Suprapubic skin (tissue), 4 donors: ENCODE measurements at regions not wholly inside any gene's neighbourhood (a gene's known extent, or its start where the extent isn't known, plus 50 kb on each side); places are given as distances from the start of the nearest gene placed in this dataset.
"Not testable (repeated sequence)": the region's sequence is repeated elsewhere in the genome, so short reads cannot be mapped to it uniquely, and the experiment has no call there.

Experiments used
- DNase-seq, 2 donors: peaks; one replicate each; pipeline ENCODE4 v3.0.0-alpha.2; 2019; ENCODE audit warnings: low spot score in 2 of 2
- H3K27ac ChIP-seq: fragments of 200-600 bp; sonication (generic); one replicate; pipeline ENCODE4 v1.5.1; 2019
- H3K27me3 ChIP-seq: fragments of 200-600 bp; sonication (generic); one replicate; pipeline ENCODE4 v1.5.1; 2019
- H3K36me3 ChIP-seq: fragments of 200-600 bp; sonication (generic); one replicate; pipeline ENCODE4 v1.5.1; 2019
- H3K4me1 ChIP-seq: fragments of 200-600 bp; sonication (generic); one replicate; pipeline ENCODE4 v1.5.1; 2019
- H3K4me3 ChIP-seq: fragments of 200-600 bp; sonication (generic); one replicate; pipeline ENCODE4 v1.5.1; 2019; ENCODE audit warnings: mild to moderate bottlenecking
- H3K9me3 ChIP-seq: fragments of 200-600 bp; sonication (generic); one replicate; pipeline ENCODE4 v1.5.1; 2019
- CTCF ChIP-seq, 2 donors: fragments of 200-600 bp in 1 of 2; fragments of 450-650 bp in 1 of 2; sonication (generic) in 1 of 2; IDR thresholded peaks; one replicate each; pipeline ENCODE4 v1.5.1; 2016 to 2019; ENCODE audit warnings: antibody characterized with exemption in 2 of 2, mild to moderate bottlenecking in 1 of 2, moderate library complexity in 1 of 2
- EP300 ChIP-seq: sonication (generic); formaldehyde crosslinking; IDR thresholded peaks from one replicate; pipeline ENCODE4 v1.6.1; 2017; ENCODE audit warnings: antibody characterized with exemption
- POLR2A ChIP-seq, 2 donors: fragments of 450-650 bp; IDR thresholded peaks; one replicate each; pipeline ENCODE4 v1.6.1; 2017; ENCODE audit warnings: antibody characterized with exemption in 2 of 2, mild to moderate bottlenecking in 2 of 2, moderate library complexity in 2 of 2
- POLR2AphosphoS5 ChIP-seq, 3 donors: sonication (generic); formaldehyde crosslinking; IDR thresholded peaks; one replicate each; pipeline ENCODE4 v1.6.1; 2017; ENCODE audit warnings: antibody characterized with exemption in 3 of 3
- WGBS: methylation state at CpG from one replicate; pipeline ENCODE4 v1.1.5; 2018; 5-methylcytosine and 5-hydroxymethylcytosine counted together

GRCh38 chr2:8600456-8600855 lies 81.4 kb upstream of the ID2 start:
- Histone ChIP-seq H3K4me3 (no peak overlapping the region), H3K27me3 (no peaks in the 10 kb centered on the region), H3K4me1 (no peaks in the 10 kb centered on the region), H3K9me3 (no peaks in the 10 kb centered on the region), H3K36me3 (no peaks in the 10 kb centered on the region), H3K27ac (no peak overlapping the region)
- peak; percentile 48 to 68 for DNase-seq
- TF ChIP-seq POLR2A (IDR thresholded peaks at IDR 0.05) (no peak), CTCF (IDR thresholded peaks at IDR 0.05) (no peak), EP300 (no peak), POLR2AphosphoS5 (IDR thresholded peaks at IDR 0.05) (no peak)
- 96% methylated on average over 14 of the region's 14 CpGs for WGBS

GRCh38 chr2:8602809-8603208 lies 79.0 kb upstream of the ID2 start:
- no peak for DNase-seq
- WGBS: 64% methylated on average over 3 of the region's 3 CpGs
- Histone ChIP-seq H3K27ac (no peak overlapping the region), H3K36me3 (no peaks in the 10 kb centered on the region), H3K27me3 (no peaks in the 10 kb centered on the region), H3K9me3 (no peaks in the 10 kb centered on the region), H3K4me1 (peaks cover 3% of the 10 kb centered on the region), H3K4me3 (no peak overlapping the region)
- TF ChIP-seq CTCF (IDR thresholded peaks at IDR 0.05) (no peak), POLR2AphosphoS5 (IDR thresholded peaks at IDR 0.05) (no peak), POLR2A (IDR thresholded peaks at IDR 0.05) (no peak), EP300 (no peak)

- H3K9me3 ChIP-seq, H3K4me1 ChIP-seq, H3K4me3 ChIP-seq, H3K36me3 ChIP-seq, H3K27me3 ChIP-seq, H3K27ac ChIP-seq: not testable (repeated sequence)
- DNase-seq: peak; percentile 13 to 16
- 67% methylated on average over 4 of the region's 4 CpGs for WGBS
Observed at GRCh38 chr2:8603356-8603755, 78.5 kb upstream of the ID2 start.

GRCh38 chr2:8604262-8604661 lies 77.6 kb upstream of the ID2 start:
- H3K27ac ChIP-seq: no peak overlapping the region
- peaks cover 3% of the 10 kb centered on the region for H3K4me1 ChIP-seq
- H3K36me3 ChIP-seq: no peaks in the 10 kb centered on the region
- WGBS: 82% methylated on average over 2 of the region's 2 CpGs
- no peak for DNase-seq
- H3K27me3 ChIP-seq: no peaks in the 10 kb centered on the region
- H3K9me3 ChIP-seq: no peaks in the 10 kb centered on the region
- no peak for TF ChIP-seq CTCF (IDR thresholded peaks at IDR 0.05)
- TF ChIP-seq POLR2A (IDR thresholded peaks at IDR 0.05): no peak
- TF ChIP-seq EP300: no peak
- TF ChIP-seq POLR2AphosphoS5 (IDR thresholded peaks at IDR 0.05): no peak
- H3K4me3 ChIP-seq: no peak overlapping the region

- Histone ChIP-seq H3K4me3 (no peak overlapping the region), H3K27ac (no peak overlapping the region), H3K4me1 (peaks cover 3% of the 10 kb centered on the region), H3K9me3 (no peaks in the 10 kb centered on the region), H3K27me3 (no peaks in the 10 kb centered on the region), H3K36me3 (no peaks in the 10 kb centered on the region)
- WGBS: 82% methylated on average over 8 of the region's 8 CpGs
- DNase-seq: peak in 1 of 2 donors; percentile 49
- TF ChIP-seq POLR2AphosphoS5 (IDR thresholded peaks at IDR 0.05): no peak
- no peak for TF ChIP-seq EP300
- no peak for TF ChIP-seq CTCF (IDR thresholded peaks at IDR 0.05)
- no peak for TF ChIP-seq POLR2A (IDR thresholded peaks at IDR 0.05)
Observed at GRCh38 chr2:8605351-8606065, 76.3 kb upstream of the ID2 start.

GRCh38 chr2:8606226-8606625 lies 75.6 kb upstream of the ID2 start:
- no peak overlapping the region for H3K27ac ChIP-seq
- no peaks in the 10 kb centered on the region for H3K27me3 ChIP-seq
- no peaks in the 10 kb centered on the region for H3K9me3 ChIP-seq
- 96% methylated on average over 8 of the region's 8 CpGs for WGBS
- H3K4me3 ChIP-seq: no peak overlapping the region
- no peak for TF ChIP-seq POLR2A (IDR thresholded peaks at IDR 0.05)
- no peak for TF ChIP-seq POLR2AphosphoS5 (IDR thresholded peaks at IDR 0.05)
- TF ChIP-seq CTCF (IDR thresholded peaks at IDR 0.05): no peak
- TF ChIP-seq EP300: no peak
- H3K36me3 ChIP-seq: no peaks in the 10 kb centered on the region
- peaks cover 3% of the 10 kb centered on the region for H3K4me1 ChIP-seq
- DNase-seq: peak; percentile 11 to 47
